Liver (tissue), 8 donors: ENCODE measurements at regions not wholly inside any gene's neighbourhood (a gene's known extent, or its start where the extent isn't known, plus 50 kb on each side); places are given as distances from the start of the nearest gene placed in this dataset.

Source experiments
- DNase-seq: peaks from one replicate; pipeline ENCODE4 v3.0.0-alpha.2; 2017; ENCODE audit warnings: low spot score
- H3K27ac ChIP-seq, 2 donors: one replicate each; pipeline ENCODE4 v1.7.0; 2013; ENCODE audit warnings: inconsistent platforms in 2 of 2, low read length in 2 of 2, control low read depth in 1 of 2, low read depth in 1 of 2, mild to moderate bottlenecking in 1 of 2
- H3K27me3 ChIP-seq, 4 donors: one replicate each; pipeline versions ENCODE4 v1.6.1 to v1.7.0; 2013; ENCODE audit warnings: low read length in 3 of 4, inconsistent platforms in 1 of 4, mild to moderate bottlenecking in 1 of 4, moderate library complexity in 1 of 4; ENCODE audit not compliant: control insufficient read depth in 4 of 4, insufficient read depth in 4 of 4
- H3K36me3 ChIP-seq, 4 donors: one replicate each; pipeline versions ENCODE4 v1.6.1 to v1.7.0; 2013; ENCODE audit warnings: low read length in 3 of 4, mild to moderate bottlenecking in 3 of 4, low read depth in 1 of 4, moderate library complexity in 1 of 4; ENCODE audit not compliant: control insufficient read depth in 4 of 4, insufficient read depth in 3 of 4
- H3K4me1 ChIP-seq, 4 donors: one replicate each; pipeline versions ENCODE4 v1.6.1 to v1.7.0; 2013; ENCODE audit warnings: low read length in 3 of 4, mild to moderate bottlenecking in 3 of 4, moderate library complexity in 1 of 4; ENCODE audit not compliant: control insufficient read depth in 4 of 4, insufficient read depth in 4 of 4
- H3K4me3 ChIP-seq, 3 donors: one replicate each; pipeline versions ENCODE4 v1.6.1 to v1.7.0; 2013; ENCODE audit warnings: low read length in 3 of 3, control low read depth in 1 of 3, low read depth in 1 of 3, mild to moderate bottlenecking in 1 of 3
- H3K9ac ChIP-seq, 2 donors: one replicate each; pipeline ENCODE4 v1.7.0; 2013; ENCODE audit warnings: low read length in 2 of 2, mild to moderate bottlenecking in 2 of 2, moderate library complexity in 2 of 2, control low read depth in 1 of 2, low read depth in 1 of 2
- H3K9me3 ChIP-seq, 4 donors: one replicate each; pipeline versions ENCODE4 v1.6.1 to v1.7.0; 2013; ENCODE audit warnings: low read length in 3 of 4; ENCODE audit not compliant: control insufficient read depth in 4 of 4
- CTCF ChIP-seq: fragments of 150-350 bp; IDR thresholded peaks from 2 replicates; pipeline ENCODE4 v1.5.1; 2017; ENCODE audit warnings: improper control_type of control experiment, low read depth, low read length; ENCODE audit not compliant: missing input control
- FOXA1 ChIP-seq: IDR thresholded peaks from 2 replicates; pipeline ENCODE4 v1.6.1; 2016; ENCODE audit warnings: antibody characterized with exemption
- GABPA ChIP-seq, 2 donors: IDR thresholded peaks in 1 of 2; conservative IDR thresholded peaks in 1 of 2; 2 replicates each; pipeline ENCODE4 v1.6.1; 2016; ENCODE audit warnings: antibody characterized with exemption in 2 of 2, mild to moderate bottlenecking in 1 of 2, moderate library complexity in 1 of 2
- HNF4A ChIP-seq, 2 donors: conservative IDR thresholded peaks; 2 replicates each; pipeline ENCODE4 v1.6.1; 2016; ENCODE audit warnings: antibody characterized with exemption in 2 of 2, mild to moderate bottlenecking in 2 of 2
- HNF4G ChIP-seq: IDR thresholded peaks from 2 replicates; pipeline ENCODE4 v1.6.1; 2016; ENCODE audit warnings: antibody characterized with exemption
- RAD21 ChIP-seq, 2 donors: IDR thresholded peaks; 2 replicates each; pipeline ENCODE4 v1.6.1; 2016; ENCODE audit warnings: antibody characterized with exemption in 2 of 2, mild to moderate bottlenecking in 2 of 2
- REST ChIP-seq: IDR thresholded peaks from 2 replicates; pipeline ENCODE4 v1.6.1; 2016; ENCODE audit warnings: antibody characterized with exemption, mild to moderate bottlenecking
- RXRA ChIP-seq, 2 donors: IDR thresholded peaks; 2 replicates each; pipeline ENCODE4 v1.6.1; 2017 to 2018; ENCODE audit warnings: antibody characterized with exemption in 2 of 2, mild to moderate bottlenecking in 1 of 2
- ZBTB33 ChIP-seq: IDR thresholded peaks from 2 replicates; pipeline ENCODE4 v1.6.1; 2016; ENCODE audit warnings: antibody characterized with exemption
- WGBS: extraction: QIAGEN DNeasy Blood & Tissue Kit; methylation state at CpG from one replicate; pipeline ENCODE4 v1.1.7; 2013; 5-methylcytosine and 5-hydroxymethylcytosine counted together
- donor health status: healthy.
- donor health status: healthy.
- donor health status: healthy.
- donor health status: healthy.
- donor health status: healthy.

- WGBS, result 93% methylated on average over 1 of the region's 1 CpG
- DNase-seq, result peak; percentile 6
- no peaks in the 10 kb centered on the region for H3K4me1 ChIP-seq
These were observed 240.2 kb downstream of the ANAPC1 start for GRCh38 chr2:111643759-111644158.

More at GRCh38 chr2:111643759-111644158, 240.2 kb downstream of the ANAPC1 start:
- Histone ChIP-seq H3K9ac (no peak overlapping the region), H3K36me3 (no peaks in the 10 kb centered on the region), H3K4me3 (no peak overlapping the region), H3K9me3 (peaks cover 0 to 7% (median 1%) of the 10 kb centered on the region in 4 donors), H3K27ac (no peak overlapping the region), H3K27me3 (no peaks in the 10 kb centered on the region)
- TF ChIP-seq HNF4A (conservative IDR thresholded peaks at IDR 0.05), result no peak
- no peak for TF ChIP-seq REST
- TF ChIP-seq FOXA1, result no peak
- no peak for TF ChIP-seq RAD21 (IDR thresholded peaks at IDR 0.05)
- no peak for TF ChIP-seq GABPA (IDR thresholded peaks at IDR 0.05 in 1 of 2, conservative IDR thresholded peaks at IDR 0.05 in 1 of 2)
- no peak for TF ChIP-seq CTCF
- no peak for TF ChIP-seq HNF4G
- no peak for TF ChIP-seq ZBTB33
- no peak for TF ChIP-seq RXRA (IDR thresholded peaks at IDR 0.05)
